Neural cell (in vitro differentiated cells): ENCODE measurements at regions not wholly inside any gene's neighbourhood (a gene's known extent, or its start where the extent isn't known, plus 50 kb on each side); places are given as distances from the start of the nearest gene placed in this dataset.
"Not testable (repeated sequence)": the region's sequence is repeated elsewhere in the genome, so short reads cannot be mapped to it uniquely, and the experiment has no call there.

Experiments
- CTCF ChIP-seq: fragments of 450-650 bp; IDR thresholded peaks from 2 replicates; pipeline ENCODE4 v1.5.1; 2014; ENCODE audit warnings: antibody characterized with exemption, mild to moderate bottlenecking, moderate library complexity; ENCODE audit not compliant: poor library complexity, severe bottlenecking
- EP300 ChIP-seq: fragments of 450-650 bp; conservative IDR thresholded peaks from 2 replicates; pipeline ENCODE4 v1.6.1; 2014; ENCODE audit warnings: antibody characterized with exemption, mild to moderate bottlenecking, moderate library complexity; ENCODE audit not compliant: poor library complexity, severe bottlenecking
- EZH2 ChIP-seq: fragments of 200-600, 300-800 bp; shearing (Covaris generic), sonication (generic); IDR thresholded peaks from 2 replicates; pipeline ENCODE4 v1.6.1; 2014; ENCODE audit warnings: antibody characterized with exemption, low read length, borderline replicate concordance, mild to moderate bottlenecking; ENCODE audit not compliant: insufficient read depth, poor library complexity, severe bottlenecking
- MXI1 ChIP-seq: fragments of 450-650 bp; conservative IDR thresholded peaks from 2 replicates; pipeline ENCODE4 v1.6.1; 2014; ENCODE audit warnings: antibody characterized with exemption, mild to moderate bottlenecking; ENCODE audit not compliant: poor library complexity, severe bottlenecking
- POLR2AphosphoS5 ChIP-seq: IDR thresholded peaks from 2 replicates; pipeline ENCODE4 v1.6.1; 2012
- RAD21 ChIP-seq: fragments of 450-650 bp; conservative IDR thresholded peaks from 2 replicates; pipeline ENCODE4 v1.6.1; 2014; ENCODE audit warnings: antibody characterized with exemption, mild to moderate bottlenecking, moderate library complexity
- REST ChIP-seq: IDR thresholded peaks from 2 replicates; pipeline ENCODE4 v1.6.1; 2012; ENCODE audit warnings: borderline replicate concordance
- SMC3 ChIP-seq: fragments of 450-650 bp; conservative IDR thresholded peaks from 2 replicates; pipeline ENCODE4 v1.6.1; 2014; ENCODE audit warnings: antibody characterized with exemption, mild to moderate bottlenecking, moderate library complexity; ENCODE audit not compliant: poor library complexity
- TAF1 ChIP-seq: IDR thresholded peaks from 2 replicates; pipeline ENCODE4 v1.6.1; 2012; ENCODE audit warnings: low read depth

- TF ChIP-seq RAD21 = peak; percentile 80
- TF ChIP-seq CTCF = peak; percentile 70
- TF ChIP-seq TAF1, EP300, REST, POLR2AphosphoS5, MXI1, EZH2: not testable (repeated sequence)
- peak; percentile 85 for TF ChIP-seq SMC3
Observed at GRCh38 chr2:242159921-242160320, 290.4 kb downstream of the RTP5 start.
